ENCODE measurements at regions not wholly inside any gene's neighbourhood (a gene's known extent, or its start where the extent isn't known, plus 50 kb on each side); places are given as distances from the start of the nearest gene placed in this dataset.

DNA sequence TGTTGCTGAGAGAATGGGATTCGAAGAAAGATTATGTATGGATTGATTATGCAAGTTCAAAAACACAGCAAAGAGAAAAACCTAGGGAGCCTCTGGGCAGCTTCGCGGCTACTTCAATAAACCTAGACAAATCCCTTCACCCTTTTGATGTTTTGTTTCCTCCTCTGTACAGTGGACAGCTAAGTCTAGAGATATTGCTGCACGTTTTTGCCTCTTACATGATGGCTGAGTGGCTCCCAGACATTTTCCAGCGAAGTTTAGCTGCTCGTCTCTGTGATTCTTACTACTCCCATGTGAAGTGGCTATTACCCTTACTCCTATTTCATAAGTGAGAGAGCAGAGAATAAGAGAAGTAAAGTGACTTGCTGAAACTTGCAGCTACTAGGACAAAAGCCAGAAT lies 695.0 kb upstream of the GRM7 start:
- TF ChIP-seq, protein P1, sequence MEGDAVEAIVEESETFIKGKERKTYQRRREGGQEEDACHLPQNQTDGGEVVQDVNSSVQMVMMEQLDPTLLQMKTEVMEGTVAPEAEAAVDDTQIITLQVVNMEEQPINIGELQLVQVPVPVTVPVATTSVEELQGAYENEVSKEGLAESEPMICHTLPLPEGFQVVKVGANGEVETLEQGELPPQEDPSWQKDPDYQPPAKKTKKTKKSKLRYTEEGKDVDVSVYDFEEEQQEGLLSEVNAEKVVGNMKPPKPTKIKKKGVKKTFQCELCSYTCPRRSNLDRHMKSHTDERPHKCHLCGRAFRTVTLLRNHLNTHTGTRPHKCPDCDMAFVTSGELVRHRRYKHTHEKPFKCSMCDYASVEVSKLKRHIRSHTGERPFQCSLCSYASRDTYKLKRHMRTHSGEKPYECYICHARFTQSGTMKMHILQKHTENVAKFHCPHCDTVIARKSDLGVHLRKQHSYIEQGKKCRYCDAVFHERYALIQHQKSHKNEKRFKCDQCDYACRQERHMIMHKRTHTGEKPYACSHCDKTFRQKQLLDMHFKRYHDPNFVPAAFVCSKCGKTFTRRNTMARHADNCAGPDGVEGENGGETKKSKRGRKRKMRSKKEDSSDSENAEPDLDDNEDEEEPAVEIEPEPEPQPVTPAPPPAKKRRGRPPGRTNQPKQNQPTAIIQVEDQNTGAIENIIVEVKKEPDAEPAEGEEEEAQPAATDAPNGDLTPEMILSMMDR (IDR thresholded peaks at IDR 0.05; ENCODE audit: insufficient read depth, low read depth, low read length): no peak
- no peak for TF ChIP-seq EZH2 (IDR thresholded peaks at IDR 0.05; ENCODE audit: insufficient read depth, low read length)
